Vagina (tissue), 2 donors: ENCODE measurements at regions not wholly inside any gene's neighbourhood (a gene's known extent, or its start where the extent isn't known, plus 50 kb on each side); places are given as distances from the start of the nearest gene placed in this dataset.

ENCODE experiments used
- POLR2A ChIP-seq, 2 donors: fragments of 450-650 bp; IDR thresholded peaks; one replicate each; pipeline ENCODE4 v1.6.1; 2017; ENCODE audit warnings: antibody characterized with exemption in 2 of 2, mild to moderate bottlenecking in 2 of 2, moderate library complexity in 2 of 2
- POLR2AphosphoS5 ChIP-seq, 2 donors: sonication (generic); formaldehyde crosslinking; IDR thresholded peaks; one replicate each; pipeline ENCODE4 v1.9.0; 2017; ENCODE audit warnings: antibody characterized with exemption in 2 of 2, mild to moderate bottlenecking in 2 of 2, low read depth in 1 of 2; ENCODE audit not compliant: insufficient read depth in 1 of 2
- TF ChIP-seq, protein P1 (sequence below), 3 experiments: fragments of 450-650 bp in 2 of 3; fragments of 200-600 bp in 1 of 3; sonication (generic) in 1 of 3; IDR thresholded peaks; one replicate each; pipeline ENCODE4 v1.5.1; 2017 to 2019; ENCODE audit warnings: antibody characterized with exemption in 3 of 3, mild to moderate bottlenecking in 2 of 3, moderate library complexity in 2 of 3

DNA sequence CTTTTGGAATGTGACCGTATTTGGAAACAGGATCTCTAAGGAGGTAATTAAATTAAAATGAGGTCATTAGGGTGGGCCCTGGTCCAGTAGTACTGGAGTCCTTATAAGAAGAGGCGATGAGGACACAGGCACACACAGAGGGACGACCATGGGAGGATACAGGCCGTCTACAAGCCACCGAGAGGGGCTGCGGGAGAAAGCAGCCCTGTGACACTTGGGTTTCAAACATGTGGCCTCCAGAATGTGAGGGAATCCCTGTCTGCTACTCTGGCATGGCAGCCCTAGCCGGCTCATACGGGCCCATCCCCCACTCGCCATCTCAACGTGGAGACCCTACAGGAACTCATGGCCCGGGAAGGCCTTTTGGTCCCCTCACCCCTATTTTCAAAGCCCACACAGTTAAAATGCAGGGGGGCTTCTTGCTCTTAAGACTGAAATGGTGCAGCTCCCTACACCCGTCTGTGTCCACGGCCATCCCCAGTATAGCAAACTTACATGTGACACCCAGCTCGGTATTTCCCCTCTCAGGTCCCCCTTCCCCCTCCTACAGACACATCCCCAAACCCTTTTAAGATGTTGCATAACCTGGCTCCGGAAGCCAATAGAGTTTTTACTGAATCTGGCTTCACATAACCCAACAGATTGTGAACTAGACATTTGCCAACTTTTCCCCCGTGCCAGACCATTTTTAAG lies 124.1 kb upstream of the TBL1X start:
- TF ChIP-seq, protein P1, sequence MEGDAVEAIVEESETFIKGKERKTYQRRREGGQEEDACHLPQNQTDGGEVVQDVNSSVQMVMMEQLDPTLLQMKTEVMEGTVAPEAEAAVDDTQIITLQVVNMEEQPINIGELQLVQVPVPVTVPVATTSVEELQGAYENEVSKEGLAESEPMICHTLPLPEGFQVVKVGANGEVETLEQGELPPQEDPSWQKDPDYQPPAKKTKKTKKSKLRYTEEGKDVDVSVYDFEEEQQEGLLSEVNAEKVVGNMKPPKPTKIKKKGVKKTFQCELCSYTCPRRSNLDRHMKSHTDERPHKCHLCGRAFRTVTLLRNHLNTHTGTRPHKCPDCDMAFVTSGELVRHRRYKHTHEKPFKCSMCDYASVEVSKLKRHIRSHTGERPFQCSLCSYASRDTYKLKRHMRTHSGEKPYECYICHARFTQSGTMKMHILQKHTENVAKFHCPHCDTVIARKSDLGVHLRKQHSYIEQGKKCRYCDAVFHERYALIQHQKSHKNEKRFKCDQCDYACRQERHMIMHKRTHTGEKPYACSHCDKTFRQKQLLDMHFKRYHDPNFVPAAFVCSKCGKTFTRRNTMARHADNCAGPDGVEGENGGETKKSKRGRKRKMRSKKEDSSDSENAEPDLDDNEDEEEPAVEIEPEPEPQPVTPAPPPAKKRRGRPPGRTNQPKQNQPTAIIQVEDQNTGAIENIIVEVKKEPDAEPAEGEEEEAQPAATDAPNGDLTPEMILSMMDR (IDR thresholded peaks at IDR 0.05): no peak
- TF ChIP-seq POLR2A (IDR thresholded peaks at IDR 0.05) (no peak), POLR2AphosphoS5 (IDR thresholded peaks at IDR 0.05; ENCODE audit: insufficient read depth in 1 of 2, low read depth in 1 of 2) (peak; percentile 11 to 52)
